Left ventricle myocardium superior (tissue), 1 donor: ENCODE measurements at regions not wholly inside any gene's neighbourhood (a gene's known extent, or its start where the extent isn't known, plus 50 kb on each side); places are given as distances from the start of the nearest gene placed in this dataset.
"Not testable (repeated sequence)": the region's sequence is repeated elsewhere in the genome, so short reads cannot be mapped to it uniquely, and the experiment has no call there.

Experiments used
- ATAC-seq: fragments of 200-7000 bp; cut with Tn5 transposase; one replicate; pipeline ENCODE4 v1.9.1; 2020; ENCODE audit warnings: mild to moderate bottlenecking, moderate library complexity
- DNase-seq: peaks from one replicate; pipeline ENCODE4 v3.0.0-alpha.2; 2020
- intact Hi-C: fragments of 100-400 bp; cut with micrococcal nuclease; formaldehyde crosslinking; loops from one replicate; pipeline ENCODE4 v1.11.0; 2022
- donor health status: DM: no; HTN: yes; CAD: no; lungs with severe emphysema.

- DNase-seq (no peak), ATAC-seq (no peak)
- intact Hi-C loops = no loop called here
Measured at GRCh38 chr14:56416213-56416612, 163.4 kb upstream of the TMEM260 start.

- DNase-seq (no peak), ATAC-seq (no peak)
- intact Hi-C loops = no loop called here
Measured at GRCh38 chr14:56417173-56417572, 162.4 kb upstream of the TMEM260 start.

- ATAC-seq (no peak), DNase-seq (no peak)
- intact Hi-C loops = no loop called here
Measured at GRCh38 chr14:56419750-56420149, 159.8 kb upstream of the TMEM260 start.

GRCh38 chr14:56422221-56422620 is 157.4 kb upstream of the TMEM260 start:
- no peak for DNase-seq
- intact Hi-C loops = no loop called here
- ATAC-seq = no peak

- intact Hi-C loops = no loop called here
- DNase-seq = peak; percentile 51
- peak; percentile 96 for ATAC-seq
Measured at GRCh38 chr14:56422703-56423213, 156.8 kb upstream of the TMEM260 start.

- ATAC-seq = peak; percentile 50
- intact Hi-C loops = no loop called here
- no peak for DNase-seq
Measured at GRCh38 chr14:56423544-56423943, 156.1 kb upstream of the TMEM260 start.

GRCh38 chr14:56431013-56431412 is 148.6 kb upstream of the TMEM260 start:
- ATAC-seq (no peak), DNase-seq (no peak)
- intact Hi-C loops = no loop called here

- intact Hi-C loops = no loop called here
- ATAC-seq = no peak
- no peak for DNase-seq
Measured at GRCh38 chr14:56449670-56450213, 129.9 kb upstream of the TMEM260 start.

- ATAC-seq = no peak
- DNase-seq = no peak
- intact Hi-C loops = no loop called here
Measured at GRCh38 chr14:56452940-56453339, 126.7 kb upstream of the TMEM260 start.

- ATAC-seq, DNase-seq, intact Hi-C loops: not testable (repeated sequence)
Measured at GRCh38 chr14:56454680-56455079, 124.9 kb upstream of the TMEM260 start.

GRCh38 chr14:56460469-56460868 is 119.1 kb upstream of the TMEM260 start:
- intact Hi-C loops = loop anchor here (10.0 kb wide), 1 partner anchor 756 kb away; no protein-coding TSS in a partner anchor
- no peak for ATAC-seq
- DNase-seq = no peak

GRCh38 chr14:56461276-56462275 is 118.0 kb upstream of the TMEM260 start:
- no peak for DNase-seq
- intact Hi-C loops = loop anchor here (10.0 kb wide), 1 partner anchor 757 kb away; no protein-coding TSS in a partner anchor
- ATAC-seq = no peak

- ATAC-seq = no peak
- intact Hi-C loops = loop anchor here (10.0 kb wide), 1 partner anchor 759 kb away; no protein-coding TSS in a partner anchor
- DNase-seq = no peak
Measured at GRCh38 chr14:56463271-56463890, 116.2 kb upstream of the TMEM260 start.

GRCh38 chr14:56471056-56471455 is 108.5 kb upstream of the TMEM260 start:
- no peak for ATAC-seq
- intact Hi-C loops = no loop called here
- no peak for DNase-seq

- intact Hi-C loops = no loop called here
- DNase-seq = no peak
- no peak for ATAC-seq
Measured at GRCh38 chr14:56474419-56475022, 105.1 kb upstream of the TMEM260 start.

GRCh38 chr14:56482310-56482911 is 97.2 kb upstream of the TMEM260 start:
- DNase-seq = no peak
- ATAC-seq = no peak
- intact Hi-C loops = no loop called here

- ATAC-seq = no peak
- intact Hi-C loops = no loop called here
Measured at GRCh38 chr14:56487090-56487667, 92.4 kb upstream of the TMEM260 start.

GRCh38 chr14:56487761-56488160 is 91.8 kb upstream of the TMEM260 start:
- no peak for ATAC-seq
- intact Hi-C loops = no loop called here

More at GRCh38 chr14:56487090-56487667, 92.4 kb upstream of the TMEM260 start:
- DNase-seq = no peak

GRCh38 chr14:56488306-56488705 is 91.3 kb upstream of the TMEM260 start:
- ATAC-seq (no peak), DNase-seq (no peak)
- intact Hi-C loops = no loop called here

More at GRCh38 chr14:56487761-56488160, 91.8 kb upstream of the TMEM260 start:
- no peak for DNase-seq
